HepG2 (cell line): ENCODE measurements at regions not wholly inside any gene's neighbourhood (a gene's known extent, or its start where the extent isn't known, plus 50 kb on each side); places are given as distances from the start of the nearest gene placed in this dataset.

Experiments
- ATF5 ChIP-seq: sonication (generic); formaldehyde crosslinking; IDR thresholded peaks from 2 replicates; pipeline ENCODE4 v1.4.0; 2020; ENCODE audit warnings: mild to moderate bottlenecking, low read depth, missing genetic modification reagents
- ATM ChIP-seq: fragments of 450-650 bp; IDR thresholded peaks from 2 replicates; pipeline ENCODE4 v1.7.1; 2017; ENCODE audit warnings: mild to moderate bottlenecking, borderline replicate concordance
- BORCS8-MEF2B ChIP-seq: sonication (generic); formaldehyde crosslinking; IDR thresholded peaks from 2 replicates; pipeline ENCODE4 v1.8.0; 2022; ENCODE audit warnings: mild to moderate bottlenecking, missing genetic modification reagents
- MTA1 ChIP-seq: sonication (generic); formaldehyde crosslinking; IDR thresholded peaks from 2 replicates; pipeline ENCODE4 v1.4.0; 2020; ENCODE audit warnings: missing genetic modification reagents, mild to moderate bottlenecking, borderline replicate concordance
- NR2F6 ChIP-seq, 2 experiments: IDR thresholded peaks; 2 replicates each; pipeline ENCODE4 v1.6.1; 2016; ENCODE audit warnings: antibody characterized with exemption in 1 of 2, mild to moderate bottlenecking in 1 of 2
- PCBP1 ChIP-seq: fragments of 200-400 bp; formaldehyde crosslinking; IDR thresholded peaks from 2 replicates; pipeline ENCODE4 v1.6.1; 2017; ENCODE audit warnings: mild to moderate bottlenecking, low read depth, low read length, borderline replicate concordance
- PRPF4 ChIP-seq: fragments of 200-400 bp; formaldehyde crosslinking; IDR thresholded peaks from 2 replicates; pipeline ENCODE4 v1.6.1; 2016; ENCODE audit warnings: low read length, low read depth; ENCODE audit not compliant: poor library complexity, severe bottlenecking
- TEAD3 ChIP-seq: optimal IDR thresholded peaks from 2 replicates; pipeline ENCODE3; 2016; ENCODE audit warnings: borderline replicate concordance
- ZBTB46 ChIP-seq: sonication (generic); formaldehyde crosslinking; IDR thresholded peaks from 2 replicates; pipeline ENCODE4 v1.4.0; 2020; ENCODE audit warnings: mild to moderate bottlenecking, missing genetic modification reagents, borderline replicate concordance
- ZFP62 ChIP-seq: sonication (generic); formaldehyde crosslinking; IDR thresholded peaks from 2 replicates; pipeline ENCODE4 v1.4.0; 2020; ENCODE audit warnings: missing genetic modification reagents
- ZKSCAN5 ChIP-seq: sonication (generic); formaldehyde crosslinking; IDR thresholded peaks from 2 replicates; pipeline ENCODE4 v1.5.1; 2020; ENCODE audit warnings: mild to moderate bottlenecking, missing genetic modification reagents
- ZNF567 ChIP-seq: sonication (generic); formaldehyde crosslinking; IDR thresholded peaks from 2 replicates; pipeline ENCODE4 v1.8.1; 2023; ENCODE audit warnings: mild to moderate bottlenecking, missing genetic modification reagents, borderline replicate concordance
- ZNF572 ChIP-seq: sonication (generic); formaldehyde crosslinking; IDR thresholded peaks from 2 replicates; pipeline ENCODE4 v1.5.1; 2020; ENCODE audit warnings: mild to moderate bottlenecking, missing genetic modification reagents
- ZNF605 ChIP-seq: sonication (generic); formaldehyde crosslinking; IDR thresholded peaks from 2 replicates; pipeline ENCODE4 v1.8.0; 2022; ENCODE audit warnings: mild to moderate bottlenecking, missing genetic modification reagents

GRCh38 chr20:50387218-50387995 lies 122.8 kb upstream of the PTPN1 start (continued):
- no peak for TF ChIP-seq ZBTB46 (CRISPR knock-in tag)
- no peak for TF ChIP-seq ZKSCAN5 (CRISPR knock-in tag)
- no peak for TF ChIP-seq NR2F6 (IDR thresholded peaks at IDR 0.05)
- no peak for TF ChIP-seq NR2F6 (CRISPR knock-in tag; IDR thresholded peaks at IDR 0.05)
- no peak for TF ChIP-seq ATM
- 0 out of 2 replicates have a peak, but pooled peaks have one; percentile 9 for TF ChIP-seq ZNF572 (CRISPR knock-in tag)
- no peak for TF ChIP-seq PCBP1
- peak; percentile 97 for TF ChIP-seq PRPF4
- no peak for TF ChIP-seq BORCS8-MEF2B
- TF ChIP-seq MTA1 (CRISPR knock-in tag): 0 out of 2 replicates have a peak, but pooled peaks have one; percentile 18
- TF ChIP-seq TEAD3 (CRISPR knock-in tag): no peak
- no peak for TF ChIP-seq ZNF567 (CRISPR knock-in tag)
- no peak for TF ChIP-seq ZFP62 (CRISPR knock-in tag)
- TF ChIP-seq ZNF605: peak; percentile 3; the same call in 1 of the 2 replicates
- 0 out of 2 replicates have a peak, but pooled peaks have one; percentile 34 for TF ChIP-seq ATF5 (CRISPR knock-in tag)
